Left lung (tissue), 4 donors: ENCODE measurements at regions not wholly inside any gene's neighbourhood (a gene's known extent, or its start where the extent isn't known, plus 50 kb on each side); places are given as distances from the start of the nearest gene placed in this dataset.

Experiments
- ATAC-seq: fragments of 200-7000 bp; cut with Tn5 transposase; one replicate; pipeline ENCODE4 v1.9.1; 2020; ENCODE audit warnings: moderate library complexity
- DNase-seq, 4 donors: peaks; one replicate each; pipeline ENCODE4 v3.0.0-alpha.2; 2013 to 2020
- H3K27ac ChIP-seq, 2 donors: fragments of 200-600 bp; sonication (generic) in 1 of 2; one replicate each; pipeline versions ENCODE4 v1.5.0 to v1.8.0; 2020 to 2021
- H3K27me3 ChIP-seq, 2 donors: fragments of 200-600 bp; sonication (generic) in 1 of 2; one replicate each; pipeline versions ENCODE4 v1.5.0 to v1.8.0; 2020 to 2021
- H3K36me3 ChIP-seq, 2 donors: fragments of 200-600 bp; sonication (generic) in 1 of 2; one replicate each; pipeline versions ENCODE4 v1.5.0 to v1.8.0; 2020 to 2021
- H3K4me1 ChIP-seq, 2 donors: fragments of 200-600 bp; one replicate each; pipeline ENCODE4 v1.8.0; 2021
- H3K4me3 ChIP-seq, 2 donors: fragments of 200-600 bp; sonication (generic) in 1 of 2; one replicate each; pipeline versions ENCODE4 v1.5.0 to v1.8.0; 2020 to 2021; ENCODE audit warnings: mild to moderate bottlenecking in 1 of 2
- H3K9me3 ChIP-seq, 2 donors: fragments of 200-600 bp; sonication (generic) in 1 of 2; one replicate each; pipeline versions ENCODE4 v1.5.0 to v1.8.0; 2020 to 2021
- intact Hi-C, 2 donors: fragments of 100-400 bp; cut with DNase I; formaldehyde crosslinking; loops; one replicate each; pipeline versions ENCODE4 v1.11.2 to v1.14.2; 2022
- TF ChIP-seq, protein P1 (sequence below), 2 donors: fragments of 200-600 bp; sonication (generic) in 1 of 2; IDR thresholded peaks; one replicate each; pipeline versions ENCODE4 v1.5.0 to v1.8.0; 2021; ENCODE audit warnings: antibody characterized with exemption in 2 of 2
- donor health status: DM: no; HTN: yes; CAD: no.
- donor health status: DM: no; HTN: no; CAD: no.

DNA sequence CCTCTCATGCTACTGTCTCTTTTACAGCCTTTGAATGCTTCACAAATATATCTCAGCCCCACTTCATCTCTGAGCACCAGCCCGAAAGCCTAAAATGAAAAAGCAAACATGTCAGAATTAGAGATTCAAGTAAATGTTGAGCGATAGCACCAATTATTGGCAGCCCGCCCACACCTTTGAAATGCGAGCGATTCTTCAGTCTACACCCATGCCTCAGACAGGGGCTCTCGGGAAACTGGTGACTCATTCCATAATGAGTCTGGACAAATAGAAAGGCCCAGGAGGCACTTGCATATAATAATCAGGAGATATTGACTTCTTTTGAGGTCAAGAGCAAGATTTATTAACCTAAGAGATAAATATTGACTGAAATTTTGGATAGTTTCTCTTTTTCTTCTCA is 487.3 kb upstream of the PTBP2 start:
- no peak overlapping the region for H3K27ac ChIP-seq
- no peaks in the 10 kb centered on the region for H3K36me3 ChIP-seq
- peaks cover 0 to 4% of the 10 kb centered on the region in 2 donors for H3K4me1 ChIP-seq
- H3K27me3 ChIP-seq: no peaks in the 10 kb centered on the region
- TF ChIP-seq, protein P1, sequence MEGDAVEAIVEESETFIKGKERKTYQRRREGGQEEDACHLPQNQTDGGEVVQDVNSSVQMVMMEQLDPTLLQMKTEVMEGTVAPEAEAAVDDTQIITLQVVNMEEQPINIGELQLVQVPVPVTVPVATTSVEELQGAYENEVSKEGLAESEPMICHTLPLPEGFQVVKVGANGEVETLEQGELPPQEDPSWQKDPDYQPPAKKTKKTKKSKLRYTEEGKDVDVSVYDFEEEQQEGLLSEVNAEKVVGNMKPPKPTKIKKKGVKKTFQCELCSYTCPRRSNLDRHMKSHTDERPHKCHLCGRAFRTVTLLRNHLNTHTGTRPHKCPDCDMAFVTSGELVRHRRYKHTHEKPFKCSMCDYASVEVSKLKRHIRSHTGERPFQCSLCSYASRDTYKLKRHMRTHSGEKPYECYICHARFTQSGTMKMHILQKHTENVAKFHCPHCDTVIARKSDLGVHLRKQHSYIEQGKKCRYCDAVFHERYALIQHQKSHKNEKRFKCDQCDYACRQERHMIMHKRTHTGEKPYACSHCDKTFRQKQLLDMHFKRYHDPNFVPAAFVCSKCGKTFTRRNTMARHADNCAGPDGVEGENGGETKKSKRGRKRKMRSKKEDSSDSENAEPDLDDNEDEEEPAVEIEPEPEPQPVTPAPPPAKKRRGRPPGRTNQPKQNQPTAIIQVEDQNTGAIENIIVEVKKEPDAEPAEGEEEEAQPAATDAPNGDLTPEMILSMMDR (IDR thresholded peaks at IDR 0.05): no peak
- DNase-seq (peak in 3 of 4 donors; percentile 39 to 84 (median 55)), ATAC-seq (peak; percentile 96)
- no peaks in the 10 kb centered on the region for H3K9me3 ChIP-seq
- no peak overlapping the region for H3K4me3 ChIP-seq
- intact Hi-C loops: no loop called here

DNA sequence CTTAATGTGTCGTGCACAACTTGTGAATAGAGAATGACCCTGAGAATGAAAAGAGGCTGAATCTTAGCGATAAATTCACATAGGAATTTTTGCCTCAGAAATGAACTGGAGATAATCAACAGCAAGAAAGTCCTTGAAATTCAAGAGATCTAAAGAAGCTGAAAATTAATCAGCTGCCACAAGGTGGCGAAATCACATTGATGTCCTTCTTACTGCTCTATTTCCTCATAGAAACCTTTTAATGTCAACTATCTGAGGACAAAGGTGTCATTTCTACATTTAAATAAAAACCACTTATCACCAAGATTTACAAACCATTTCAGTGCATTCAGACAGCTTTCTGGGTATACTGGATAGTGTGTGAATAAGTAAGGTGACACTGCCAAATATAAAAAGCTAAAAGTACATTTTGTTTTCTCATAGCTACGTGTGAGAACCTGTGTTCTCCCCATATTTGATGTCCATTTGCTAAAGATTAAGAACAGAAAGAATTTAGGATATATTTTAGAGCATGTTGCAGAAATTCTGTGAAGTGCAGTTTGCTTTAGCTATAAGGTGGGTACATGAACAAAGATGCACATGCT is 485.3 kb upstream of the PTBP2 start:
- Histone ChIP-seq H3K36me3 (no peaks in the 10 kb centered on the region), H3K4me1 (peaks cover 0 to 4% of the 10 kb centered on the region in 2 donors), H3K4me3 (no peak overlapping the region), H3K27ac (no peak overlapping the region), H3K27me3 (no peaks in the 10 kb centered on the region), H3K9me3 (no peaks in the 10 kb centered on the region)
- ATAC-seq (peak; percentile 59), DNase-seq (peak in 3 of 4 donors; percentile 33 to 63 (median 42))
- TF ChIP-seq, protein P1 (IDR thresholded peaks at IDR 0.05): peak; percentile 24 to 48
- intact Hi-C loops: no loop called here

DNA sequence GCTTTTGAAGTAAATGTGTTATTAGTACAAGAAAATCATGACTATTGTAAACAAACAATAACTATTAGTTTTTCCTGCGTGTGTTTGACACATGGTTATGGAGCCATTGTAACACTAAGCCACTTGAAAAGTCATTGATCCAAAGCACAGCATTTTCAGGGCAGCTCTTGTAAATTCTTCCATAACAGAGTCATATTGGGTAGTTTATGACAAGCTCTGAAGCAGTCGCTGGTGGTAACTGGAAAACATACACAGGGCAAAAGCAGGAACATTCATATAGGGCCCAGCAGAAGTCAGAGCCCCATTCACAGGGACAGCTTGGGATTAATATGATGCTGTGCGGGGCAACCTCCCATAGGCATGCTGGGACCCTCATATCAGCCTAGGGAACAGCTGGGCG is 483.2 kb upstream of the PTBP2 start:
- DNase-seq: no peak
- intact Hi-C loops: no loop called here
- H3K36me3 ChIP-seq: no peaks in the 10 kb centered on the region
- H3K9me3 ChIP-seq: peaks cover 0 to 2% of the 10 kb centered on the region in 2 donors
- no peaks in the 10 kb centered on the region for H3K27me3 ChIP-seq
- peaks cover 0 to 4% of the 10 kb centered on the region in 2 donors for H3K4me1 ChIP-seq
- ATAC-seq: no peak
- no peak overlapping the region for H3K27ac ChIP-seq
- TF ChIP-seq, protein P1 (IDR thresholded peaks at IDR 0.05): no peak
- no peak overlapping the region for H3K4me3 ChIP-seq

DNA sequence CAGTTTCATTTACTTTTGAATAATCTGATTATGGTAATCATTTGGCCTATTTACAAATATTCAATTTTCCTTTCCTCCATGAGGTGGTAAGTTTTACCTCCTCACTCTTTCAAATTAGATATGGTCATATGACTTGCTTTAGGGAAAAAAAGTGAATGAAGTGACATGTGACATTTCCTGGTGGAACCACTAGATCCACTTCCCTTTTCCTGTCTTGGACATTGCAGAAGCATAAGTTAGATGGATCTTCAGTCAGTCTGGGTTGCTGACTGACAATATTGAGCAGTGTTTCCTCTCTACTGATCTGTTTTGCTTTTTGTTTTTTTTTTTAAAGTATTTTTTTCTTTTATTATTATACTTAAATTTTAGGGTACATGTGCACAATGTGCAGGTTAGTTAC is 481.1 kb upstream of the PTBP2 start:
- no peak overlapping the region for H3K27ac ChIP-seq
- no peaks in the 10 kb centered on the region for H3K27me3 ChIP-seq
- peaks cover 0 to 2% of the 10 kb centered on the region in 2 donors for H3K9me3 ChIP-seq
- intact Hi-C loops: no loop called here
- H3K4me3 ChIP-seq: no peak overlapping the region
- ATAC-seq (no peak), DNase-seq (no peak)
- no peaks in the 10 kb centered on the region for H3K4me1 ChIP-seq
- no peaks in the 10 kb centered on the region for H3K36me3 ChIP-seq
- TF ChIP-seq, protein P1 (IDR thresholded peaks at IDR 0.05): no peak

DNA sequence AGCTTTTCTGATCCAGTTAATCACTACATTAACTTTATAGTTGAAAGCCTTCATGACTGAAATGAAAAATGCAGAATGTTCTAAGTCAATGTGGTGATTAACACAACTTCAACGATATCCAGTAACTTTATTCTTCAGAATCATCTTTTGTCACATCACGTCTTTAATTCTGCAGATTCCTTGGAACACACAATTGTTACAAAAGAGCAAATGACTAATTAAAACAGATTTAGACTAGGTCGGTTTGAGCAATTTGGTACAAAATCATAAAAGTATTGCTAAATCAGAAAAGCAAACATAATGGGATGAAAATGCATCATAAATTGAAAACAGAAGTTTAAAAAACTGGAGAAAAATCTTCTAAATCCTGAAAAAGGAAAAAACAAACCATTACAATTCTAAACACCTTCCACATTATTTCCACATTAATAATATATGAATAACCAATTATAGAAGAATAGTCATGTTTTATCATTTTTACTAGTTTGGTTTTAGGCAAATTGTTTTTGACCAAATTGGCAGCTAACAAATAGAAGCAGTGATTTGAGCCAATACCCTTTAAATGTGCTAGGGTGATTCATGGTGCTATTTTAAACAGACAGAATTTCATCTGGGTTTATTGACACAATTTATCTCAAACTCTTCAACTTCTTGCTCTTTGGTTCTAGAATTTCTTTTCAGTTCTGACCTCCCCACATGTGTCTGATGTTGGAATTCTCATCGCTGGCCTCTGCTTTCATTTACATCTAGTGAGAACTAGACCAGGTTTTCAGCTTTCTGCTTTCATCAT is 468.1 kb upstream of the PTBP2 start:
- H3K4me1 ChIP-seq: no peaks in the 10 kb centered on the region
- intact Hi-C loops: no loop called here
- TF ChIP-seq, protein P1 (IDR thresholded peaks at IDR 0.05): no peak
- H3K9me3 ChIP-seq: no peaks in the 10 kb centered on the region
- no peak for ATAC-seq
- H3K27ac ChIP-seq: no peak overlapping the region
- DNase-seq: no peak
- H3K36me3 ChIP-seq: no peaks in the 10 kb centered on the region
- H3K4me3 ChIP-seq: no peak overlapping the region
- H3K27me3 ChIP-seq: no peaks in the 10 kb centered on the region
